HG03521 (cell line): ENCODE measurements at regions not wholly inside any gene's neighbourhood (a gene's known extent, or its start where the extent isn't known, plus 50 kb on each side); places are given as distances from the start of the nearest gene placed in this dataset.

Experiments used
- ATAC-seq: cut with Tn5 transposase; IDR thresholded peaks from one replicate; pipeline ENCODE4 v1.9.1; 2021; ENCODE audit warnings: mild to moderate bottlenecking, moderate library complexity; ENCODE audit not compliant: unreplicated experiment

DNA sequence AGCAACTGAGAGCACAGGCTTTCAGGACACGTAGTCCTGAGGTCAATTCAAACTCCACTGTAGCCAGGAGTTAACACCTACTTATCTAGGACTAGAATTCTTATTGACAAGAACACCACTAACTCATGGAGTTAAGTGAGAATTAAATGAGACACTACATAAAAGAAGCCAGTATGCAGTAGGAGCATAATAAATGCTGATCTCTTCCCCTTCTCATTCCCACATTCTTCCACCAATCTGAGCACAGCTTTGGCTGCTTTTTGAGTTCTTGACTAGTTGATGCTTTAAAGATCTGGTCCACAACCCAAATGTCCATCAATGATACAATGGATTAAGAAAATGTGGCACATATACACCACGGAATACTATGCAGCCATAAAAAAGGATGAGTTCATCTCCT is 55.2 kb downstream of the TTC32 start:
- ATAC-seq = no peak

GRCh38 chr2:19846030-19846429 is 55.8 kb downstream of the TTC32 start:
- no peak for ATAC-seq

- ATAC-seq = no peak
Measured at GRCh38 chr2:19845323-19845920, 56.4 kb downstream of the TTC32 start.

- ATAC-seq = no peak
Measured at GRCh38 chr2:19844750-19845149, 57.0 kb downstream of the TTC32 start.

- ATAC-seq = no peak
Measured at GRCh38 chr2:19843992-19844515, 57.7 kb downstream of the TTC32 start.

DNA sequence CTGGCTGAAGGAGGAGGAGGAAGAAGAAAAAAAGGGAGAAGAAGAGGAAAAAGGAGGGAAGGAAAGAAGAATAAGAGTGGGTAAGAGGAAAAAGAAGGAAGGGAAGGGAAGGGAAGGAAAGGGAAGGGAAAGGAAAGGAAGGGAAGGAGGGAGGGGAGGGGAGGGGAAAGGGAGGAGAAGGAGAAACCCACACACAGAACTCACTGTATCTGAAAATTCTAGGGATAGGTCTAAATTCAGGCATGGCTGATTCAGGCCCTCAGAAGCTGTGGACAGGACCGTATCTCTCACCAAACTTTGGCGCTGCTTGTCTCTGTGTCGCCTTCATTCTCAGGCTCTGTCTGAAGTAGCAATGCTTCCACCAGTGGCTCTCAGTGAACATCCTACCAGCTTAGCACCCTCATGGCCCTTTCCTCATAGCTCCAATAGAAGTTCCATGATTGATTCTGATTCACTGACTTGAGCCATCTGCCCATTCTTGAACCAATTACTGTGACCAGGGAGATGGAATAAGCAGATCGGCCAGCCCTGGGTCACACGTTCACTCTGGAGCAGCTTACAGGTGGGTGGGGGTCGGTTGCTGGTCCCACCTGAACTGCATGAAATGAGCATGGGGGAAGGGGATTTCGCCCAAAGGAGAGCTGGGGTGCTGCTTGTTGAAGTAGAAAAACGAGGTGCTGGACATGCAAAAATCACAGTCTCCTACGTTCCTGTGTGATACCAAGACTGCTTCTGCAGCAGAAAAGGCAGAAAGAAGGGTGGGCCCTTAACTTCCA is 59.7 kb downstream of the TTC32 start:
- ATAC-seq = no peak

DNA sequence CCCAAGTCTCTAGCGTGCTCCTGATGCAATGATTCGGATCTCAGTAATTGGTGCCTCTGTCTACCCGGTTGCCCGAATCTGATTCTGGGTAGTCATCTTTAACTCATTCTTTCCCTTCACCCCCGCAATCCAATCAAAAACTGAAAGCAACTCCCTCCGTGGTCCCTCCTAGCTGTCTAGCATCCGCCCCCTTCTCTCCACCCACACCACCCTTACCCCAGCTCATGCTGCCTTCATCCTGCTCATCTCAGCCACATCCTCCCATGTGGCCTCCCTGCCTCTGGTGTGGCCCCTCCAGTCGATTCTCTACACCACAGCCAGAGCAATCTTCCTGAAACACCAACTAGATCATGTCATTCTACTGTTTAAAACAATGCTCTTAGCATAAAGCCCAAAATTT is 62.3 kb downstream of the TTC32 start:
- no peak for ATAC-seq

GRCh38 chr2:19838616-19839015 is 63.2 kb downstream of the TTC32 start:
- no peak for ATAC-seq

- ATAC-seq = no peak
Measured at GRCh38 chr2:19837235-19837766, 64.5 kb downstream of the TTC32 start.

DNA sequence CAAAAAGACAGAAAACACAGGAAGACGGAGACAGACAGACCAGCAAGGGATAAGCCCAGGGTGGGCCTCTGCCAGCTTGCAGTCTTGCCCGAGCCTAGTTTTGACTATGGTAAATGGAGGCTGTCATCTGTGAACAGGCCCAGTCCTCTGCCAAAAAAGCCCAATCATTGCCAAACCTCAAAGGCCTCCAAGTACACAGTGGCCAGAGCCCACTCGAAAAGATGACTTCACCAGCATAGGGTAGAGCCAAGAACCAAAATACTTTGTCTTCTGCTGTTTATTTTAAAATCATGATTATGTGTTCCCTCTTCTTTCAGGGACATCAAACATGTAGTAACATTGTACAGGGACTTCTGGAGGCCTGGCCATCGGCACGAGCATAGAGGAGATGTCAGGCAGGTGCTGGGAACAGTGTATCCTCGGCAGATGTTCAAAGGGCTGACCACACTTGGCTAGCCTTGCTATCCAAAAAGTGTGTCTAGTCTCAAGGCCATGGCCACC is 66.0 kb downstream of the TTC32 start:
- no peak for ATAC-seq

DNA sequence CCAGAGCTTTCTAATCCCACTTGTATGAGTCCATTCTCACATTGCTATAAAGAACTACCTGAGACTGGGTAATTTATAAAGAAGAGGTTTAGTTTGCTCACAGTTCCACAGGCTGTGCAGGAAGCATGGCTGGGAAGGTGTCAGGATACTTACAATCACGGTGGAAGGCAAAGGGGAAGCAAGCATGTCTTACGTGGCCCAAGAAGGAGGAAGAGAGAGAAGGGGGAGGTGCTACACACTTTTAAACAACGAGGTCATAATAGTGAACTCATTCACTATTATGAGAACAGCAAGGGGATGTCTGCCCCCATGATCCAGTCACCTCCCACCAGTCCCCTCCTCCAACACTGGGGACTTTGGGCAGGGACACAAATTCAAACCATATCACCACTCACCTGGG is 67.8 kb downstream of the TTC32 start:
- no peak for ATAC-seq

DNA sequence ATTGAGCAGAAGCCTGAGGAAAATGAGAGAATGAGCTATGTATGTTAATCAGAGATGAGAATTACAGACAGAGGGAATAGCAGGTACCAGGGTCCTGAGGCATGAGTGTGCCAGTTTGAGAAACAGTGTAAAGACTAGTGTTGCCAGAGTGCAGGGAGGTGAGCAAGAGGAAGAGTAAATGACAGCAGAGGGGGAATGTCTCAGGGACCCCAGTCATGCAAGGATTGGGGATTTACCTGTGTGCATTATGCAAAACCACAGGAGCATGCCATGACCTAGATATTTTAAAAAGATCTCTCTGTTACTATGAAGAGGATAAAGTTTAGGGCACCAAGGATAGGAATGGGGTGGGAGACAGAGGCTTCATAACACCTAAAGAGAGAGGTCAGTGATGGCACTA is 72.1 kb downstream of the TTC32 start:
- ATAC-seq = no peak

DNA sequence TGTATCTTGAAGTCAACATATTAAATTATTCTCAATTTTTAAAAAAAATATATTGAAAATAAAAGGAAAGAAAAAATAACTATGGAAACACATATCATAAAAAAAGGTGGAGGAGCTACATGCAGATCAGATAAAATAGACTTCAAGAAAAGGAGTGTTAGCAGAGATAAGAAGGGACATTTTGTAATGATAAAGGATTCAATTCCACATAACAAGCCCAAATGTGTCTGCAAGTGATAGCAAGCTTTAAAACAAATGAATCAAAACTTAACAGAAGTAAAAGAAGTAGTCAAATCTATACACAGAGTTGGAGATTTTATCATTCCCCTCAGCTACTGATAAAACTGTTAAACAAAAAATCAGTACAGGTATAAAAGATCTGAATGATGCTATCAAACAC is 74.9 kb downstream of the TTC32 start:
- no peak for ATAC-seq

GRCh38 chr2:19823507-19823906 is 78.3 kb downstream of the TTC32 start:
- ATAC-seq = no peak

- ATAC-seq = no peak
Measured at GRCh38 chr2:19819097-19820065, 82.4 kb downstream of the TTC32 start.

GRCh38 chr2:19818543-19818942 is 83.2 kb downstream of the TTC32 start:
- no peak for ATAC-seq

DNA sequence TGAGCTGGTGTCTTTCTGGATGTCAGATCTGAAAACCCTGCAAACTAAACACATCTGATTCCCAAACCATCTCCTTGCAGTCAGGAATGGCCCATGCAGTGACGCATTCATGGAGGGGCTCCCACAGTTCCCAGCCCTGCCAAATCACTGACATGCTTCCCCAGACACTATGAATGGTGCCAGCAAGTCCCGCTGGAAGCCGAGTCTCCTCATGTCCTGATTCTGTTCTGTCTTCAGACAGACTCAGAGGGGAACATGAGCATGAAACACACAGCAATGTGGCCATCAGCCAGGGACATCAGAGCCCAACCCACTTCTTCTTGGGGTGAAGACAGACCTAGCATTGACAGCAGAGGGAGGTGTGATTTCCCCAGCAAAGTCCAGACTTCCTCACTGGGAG is 83.7 kb downstream of the TTC32 start:
- no peak for ATAC-seq

- ATAC-seq = no peak
Measured at GRCh38 chr2:19815746-19816145, 86.0 kb downstream of the TTC32 start.

- no peak for ATAC-seq
Measured at GRCh38 chr2:19812166-19812565, 89.6 kb downstream of the TTC32 start.

GRCh38 chr2:19811186-19811585 is 90.6 kb downstream of the TTC32 start:
- ATAC-seq = no peak

GRCh38 chr2:19810637-19811036 is 91.1 kb downstream of the TTC32 start:
- no peak for ATAC-seq
